22Rv1 (cell line): ENCODE measurements at regions not wholly inside any gene's neighbourhood (a gene's known extent, or its start where the extent isn't known, plus 50 kb on each side); places are given as distances from the start of the nearest gene placed in this dataset.
"Not testable (repeated sequence)": the region's sequence is repeated elsewhere in the genome, so short reads cannot be mapped to it uniquely, and the experiment has no call there.

Experiments
- H3K27ac ChIP-seq: fragments of 450-650 bp; 2 replicates; pipeline ENCODE4 v1.5.1; 2017
- ZFX ChIP-seq: fragments of 450-650 bp; IDR thresholded peaks from 2 replicates; pipeline ENCODE4 v1.6.1; 2017; ENCODE audit warnings: antibody characterized with exemption, borderline replicate concordance
- TF ChIP-seq, protein P1 (sequence below): fragments of 450-650 bp; IDR thresholded peaks from 2 replicates; pipeline ENCODE4 v1.5.1; 2017; ENCODE audit warnings: mild to moderate bottlenecking

DNA sequence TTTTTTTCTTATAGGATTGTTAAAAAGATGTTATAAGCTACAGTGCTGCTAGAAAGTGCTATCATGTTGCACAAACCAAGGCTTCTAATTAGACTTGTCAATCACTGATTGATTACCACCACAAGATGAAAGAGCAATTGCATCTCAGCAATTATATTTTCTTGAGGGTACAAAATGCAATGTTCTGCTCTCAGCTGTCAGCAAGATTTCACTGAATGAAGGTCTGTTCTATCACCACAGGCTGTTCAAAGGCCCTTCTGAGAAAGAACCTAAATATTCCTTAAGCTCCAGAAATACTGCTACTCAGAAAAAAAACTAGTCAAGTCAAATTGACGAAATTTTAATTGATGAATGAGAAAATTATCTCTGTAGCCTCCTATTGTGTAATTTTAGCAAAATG lies 301.9 kb upstream of the KYNU start:
- TF ChIP-seq, protein P1, sequence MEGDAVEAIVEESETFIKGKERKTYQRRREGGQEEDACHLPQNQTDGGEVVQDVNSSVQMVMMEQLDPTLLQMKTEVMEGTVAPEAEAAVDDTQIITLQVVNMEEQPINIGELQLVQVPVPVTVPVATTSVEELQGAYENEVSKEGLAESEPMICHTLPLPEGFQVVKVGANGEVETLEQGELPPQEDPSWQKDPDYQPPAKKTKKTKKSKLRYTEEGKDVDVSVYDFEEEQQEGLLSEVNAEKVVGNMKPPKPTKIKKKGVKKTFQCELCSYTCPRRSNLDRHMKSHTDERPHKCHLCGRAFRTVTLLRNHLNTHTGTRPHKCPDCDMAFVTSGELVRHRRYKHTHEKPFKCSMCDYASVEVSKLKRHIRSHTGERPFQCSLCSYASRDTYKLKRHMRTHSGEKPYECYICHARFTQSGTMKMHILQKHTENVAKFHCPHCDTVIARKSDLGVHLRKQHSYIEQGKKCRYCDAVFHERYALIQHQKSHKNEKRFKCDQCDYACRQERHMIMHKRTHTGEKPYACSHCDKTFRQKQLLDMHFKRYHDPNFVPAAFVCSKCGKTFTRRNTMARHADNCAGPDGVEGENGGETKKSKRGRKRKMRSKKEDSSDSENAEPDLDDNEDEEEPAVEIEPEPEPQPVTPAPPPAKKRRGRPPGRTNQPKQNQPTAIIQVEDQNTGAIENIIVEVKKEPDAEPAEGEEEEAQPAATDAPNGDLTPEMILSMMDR: no peak
- no peak for TF ChIP-seq ZFX
- H3K27ac ChIP-seq: no peak overlapping the region

- no peak overlapping the region for H3K27ac ChIP-seq
- TF ChIP-seq, protein P1: no peak
- no peak for TF ChIP-seq ZFX
Measured at GRCh38 chr2:142574388-142574787, 303.1 kb upstream of the KYNU start.

GRCh38 chr2:142572346-142573132 lies 304.9 kb upstream of the KYNU start:
- H3K27ac ChIP-seq: no peak overlapping the region
- TF ChIP-seq, protein P1: no peak
- no peak for TF ChIP-seq ZFX

DNA sequence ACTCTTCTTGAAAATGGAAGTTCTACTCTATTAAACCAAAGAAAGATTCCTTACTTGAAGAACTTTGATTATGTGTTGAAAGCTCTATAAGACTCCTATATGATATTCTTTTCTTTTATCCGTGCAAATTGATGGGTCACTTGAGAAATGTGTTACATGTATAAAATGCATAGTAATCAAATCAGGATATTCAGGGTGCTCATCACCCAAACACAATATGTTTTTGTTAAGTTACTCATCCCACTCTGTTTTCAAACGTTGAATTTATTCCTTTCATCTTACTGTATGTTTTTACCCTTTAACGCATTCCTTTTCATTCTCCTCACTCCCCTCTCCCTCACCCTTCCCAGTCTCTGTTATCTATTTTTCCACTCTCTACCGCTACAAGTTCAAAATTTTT lies 305.5 kb upstream of the KYNU start:
- no peak overlapping the region for H3K27ac ChIP-seq
- no peak for TF ChIP-seq ZFX
- TF ChIP-seq, protein P1: no peak

- TF ChIP-seq, protein P1: no peak
- no peak for TF ChIP-seq ZFX
- no peak overlapping the region for H3K27ac ChIP-seq
Measured at GRCh38 chr2:142562900-142563299, 314.6 kb upstream of the KYNU start.

- TF ChIP-seq, protein P1: no peak
- TF ChIP-seq ZFX: no peak
- H3K27ac ChIP-seq: no peak overlapping the region
Measured at GRCh38 chr2:142561656-142562055, 315.8 kb upstream of the KYNU start.

DNA sequence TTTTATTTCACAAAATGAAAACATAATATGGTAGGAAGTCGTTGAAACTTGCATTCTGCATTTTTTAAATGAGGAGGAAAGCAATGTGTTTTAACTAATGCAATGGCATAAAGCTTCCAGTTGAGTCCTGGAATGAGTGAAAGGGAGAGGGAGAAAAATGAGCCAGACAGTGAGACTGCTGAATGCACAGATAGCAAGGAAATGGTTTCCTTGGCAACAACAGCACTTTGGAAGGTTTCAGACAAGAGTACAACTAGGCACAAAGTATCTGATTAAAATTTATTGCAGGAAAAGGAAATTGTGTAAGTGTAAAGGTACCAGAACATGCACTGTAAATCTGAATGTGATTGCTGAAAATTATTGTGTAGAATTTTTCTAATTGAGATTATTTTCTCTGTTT lies 320.1 kb upstream of the KYNU start:
- no peak overlapping the region for H3K27ac ChIP-seq

DNA sequence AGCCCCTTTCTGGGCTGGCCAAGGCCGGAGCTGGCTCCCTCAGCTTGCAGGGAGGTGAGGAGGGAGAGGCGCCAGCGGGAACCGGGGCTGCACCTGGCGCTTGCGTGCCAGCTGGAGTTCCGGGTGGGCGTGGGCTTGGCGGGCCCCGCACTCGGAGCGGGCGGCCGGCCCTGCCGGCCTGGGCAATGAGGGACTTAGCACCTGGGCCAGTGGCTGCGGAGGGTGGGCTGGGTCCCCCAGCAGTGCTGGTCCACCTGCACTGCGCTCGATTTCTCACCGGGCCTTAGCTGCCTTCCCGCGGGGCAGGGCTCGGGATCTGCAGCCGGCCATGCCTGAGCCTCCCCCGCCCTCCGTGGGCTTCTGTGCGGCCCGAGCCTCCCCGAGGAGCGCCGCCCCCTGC lies 331.5 kb upstream of the KYNU start:
- not testable (repeated sequence) for H3K27ac ChIP-seq

More for the DNA sequence above, 320.1 kb upstream of the KYNU start:
- TF ChIP-seq, protein P1: no peak
- TF ChIP-seq ZFX: no peak
